PC-3 (cell line): ENCODE measurements at regions not wholly inside any gene's neighbourhood (a gene's known extent, or its start where the extent isn't known, plus 50 kb on each side); places are given as distances from the start of the nearest gene placed in this dataset.

ENCODE experiments used
- ATAC-seq: fragments of 200-7000 bp; cut with Tn5 transposase; 2 replicates; pipeline ENCODE4 v1.9.1; 2020; ENCODE audit warnings: mild to moderate bottlenecking, moderate library complexity
- BruUV-seq: library from RNA; stranded (reverse); fragments of 400-500 nt; replicated peaks from 2 replicates; lab custom pipeline; 2021; lab: Mats Ljungman, UMichigan
- CTCF ChIA-PET: fragments of 300-600 bp; sonication (Branson Sonifier 250); formaldehyde crosslinking; loops from one replicate; lab custom pipeline; 2022; ENCODE audit warnings: antibody characterized with exemption; lab: Charles Lee
- POLR2A ChIA-PET: fragments of 300-600 bp; sonication (Branson Sonifier 250); formaldehyde crosslinking; loops from one replicate; lab custom pipeline; 2022; ENCODE audit warnings: antibody characterized with exemption; ENCODE audit not compliant: unreplicated experiment; lab: Charles Lee
- DNase-seq: peaks from one replicate; pipeline ENCODE4 v3.0.0-alpha.2; 2015
- H2AFZ ChIP-seq: fragments of 300-600 bp; sonication (generic); 2 replicates; pipeline ENCODE4 v1.6.0; 2016; ENCODE audit warnings: antibody characterized with exemption, low read length
- H3F3A ChIP-seq: fragments of 300-600 bp; sonication (generic); one replicate; pipeline ENCODE4 v1.6.0; 2017; ENCODE audit warnings: antibody characterized with exemption, low read length, control low read depth, mild to moderate bottlenecking; ENCODE audit not compliant: unreplicated experiment
- H3K27ac ChIP-seq: fragments of 300-600 bp; sonication (generic); 2 replicates; pipeline ENCODE4 v1.5.1; 2016; ENCODE audit warnings: mild to moderate bottlenecking, low read length
- H3K27me3 ChIP-seq: fragments of 300-600 bp; sonication (generic); 2 replicates; pipeline ENCODE4 v1.6.1; 2016; ENCODE audit warnings: low read length, mixed read lengths
- H3K36me3 ChIP-seq: fragments of 300-600 bp; sonication (generic); 2 replicates; pipeline ENCODE4 v1.6.1; 2016; ENCODE audit warnings: low read depth, mixed run types, low read length, mixed read lengths
- H3K4me1 ChIP-seq: fragments of 300-600 bp; sonication (generic); 2 replicates; pipeline ENCODE4 v1.5.1; 2016; ENCODE audit warnings: low read length; ENCODE audit not compliant: insufficient read depth
- H3K4me2 ChIP-seq: fragments of 300-600 bp; sonication (generic); 2 replicates; pipeline ENCODE4 v1.6.0; 2016; ENCODE audit warnings: low read length
- H3K4me3 ChIP-seq: fragments of 300-600 bp; sonication (generic); 2 replicates; pipeline ENCODE4 v1.5.1; 2016; ENCODE audit warnings: mild to moderate bottlenecking, low read length, mixed read lengths
- H3K79me2 ChIP-seq: fragments of 300-600 bp; sonication (generic); 2 replicates; pipeline ENCODE4 v1.6.1; 2017; ENCODE audit warnings: low read length, mixed read lengths
- H3K9ac ChIP-seq: fragments of 300-600 bp; sonication (generic); 2 replicates; pipeline ENCODE4 v1.6.0; 2016; ENCODE audit warnings: mild to moderate bottlenecking, low read length
- H3K9me2 ChIP-seq: fragments of 300-600 bp; sonication (generic); replicated peaks from 2 replicates; pipeline ENCODE4 v1.6.1; 2016; ENCODE audit warnings: mixed run types, low read length, mixed read lengths
- H3K9me3 ChIP-seq: fragments of 300-600 bp; sonication (generic); 2 replicates; pipeline ENCODE4 v1.6.1; 2016; ENCODE audit warnings: low read length, mixed read lengths
- H4K20me1 ChIP-seq: fragments of 300-600 bp; sonication (generic); 2 replicates; pipeline ENCODE4 v1.6.1; 2016; ENCODE audit warnings: low read length, mixed read lengths
- CTCF ChIP-seq: fragments of 300-600 bp; sonication (generic); conservative IDR thresholded peaks from 2 replicates; pipeline ENCODE4 v1.5.1; 2017; ENCODE audit warnings: antibody characterized with exemption, low read depth, mild to moderate bottlenecking, low read length
- EZH2 ChIP-seq: fragments of 300-600 bp; sonication (generic); IDR thresholded peaks from one replicate; pipeline ENCODE4 v1.6.1; 2017; ENCODE audit warnings: antibody characterized with exemption, mild to moderate bottlenecking, low read length; ENCODE audit not compliant: unreplicated experiment
- EZH2phosphoT487 ChIP-seq: fragments of 300-600 bp; sonication (generic); IDR thresholded peaks from 2 replicates; pipeline ENCODE4 v1.6.1; 2018; ENCODE audit warnings: mild to moderate bottlenecking, antibody characterized with exemption, low read length, borderline replicate concordance
- intact Hi-C: fragments of 100-400 bp; cut with micrococcal nuclease; formaldehyde crosslinking; loops from 2 replicates; pipeline ENCODE4 v1.9.0; 2023

GRCh38 chr2:43103093-43103404 is 123.4 kb downstream of the ZFP36L2 start:
- Histone ChIP-seq H2AFZ (no peak overlapping the region), H3K9me3 (no peaks in the 10 kb centered on the region), H3K4me2 (no peak overlapping the region), H3K4me1 (peaks cover 26% of the 10 kb centered on the region), H4K20me1 (no peaks in the 10 kb centered on the region), H3K4me3 (no peak overlapping the region), H3F3A (no peaks in the 10 kb centered on the region), H3K9me2 (peaks cover 5% of the 10 kb centered on the region; the same call in 1 of the 2 replicates), H3K27me3 (no peaks in the 10 kb centered on the region), H3K36me3 (no peaks in the 10 kb centered on the region), H3K27ac (no peak overlapping the region), H3K9ac (no peak overlapping the region), H3K79me2 (no peaks in the 10 kb centered on the region)
- intact Hi-C loops: no loop called here
- no TSS peak for BruUV-seq
- ChIA-PET CTCF (no interaction called here), POLR2A (no interaction called here)
- TF ChIP-seq CTCF (no peak), EZH2phosphoT487 (no peak), EZH2 (no peak)
- DNase-seq (no peak), ATAC-seq (no peak)

GRCh38 chr2:43102366-43103092 is 123.9 kb downstream of the ZFP36L2 start:
- BruUV-seq: no TSS peak
- no peaks in the 10 kb centered on the region for H3K36me3 ChIP-seq
- H3K27ac ChIP-seq: no peak overlapping the region
- TF ChIP-seq CTCF (no peak), EZH2phosphoT487 (no peak), EZH2 (no peak)
- no peaks in the 10 kb centered on the region for H3F3A ChIP-seq
- CTCF ChIA-PET: no interaction called here
- H4K20me1 ChIP-seq: no peaks in the 10 kb centered on the region
- H3K4me3 ChIP-seq: no peak overlapping the region
- ATAC-seq (no peak), DNase-seq (no peak)
- no peak overlapping the region for H3K4me2 ChIP-seq
- no peak overlapping the region for H2AFZ ChIP-seq
- intact Hi-C loops: no loop called here
- H3K27me3 ChIP-seq: no peaks in the 10 kb centered on the region
- peaks cover 5% of the 10 kb centered on the region; the same call in 1 of the 2 replicates for H3K9me2 ChIP-seq
- POLR2A ChIA-PET: no interaction called here
- peaks cover 26% of the 10 kb centered on the region for H3K4me1 ChIP-seq
- no peak overlapping the region for H3K9ac ChIP-seq
- no peaks in the 10 kb centered on the region for H3K9me3 ChIP-seq
- no peaks in the 10 kb centered on the region for H3K79me2 ChIP-seq

- no TSS peak for BruUV-seq
- H3K4me1 ChIP-seq: peaks cover 22% of the 10 kb centered on the region
- H2AFZ ChIP-seq: peak overlapping the region; percentile 96; the same call in 1 of the 2 replicates
- peaks cover 5% of the 10 kb centered on the region; the same call in 1 of the 2 replicates for H3K9me2 ChIP-seq
- CTCF ChIA-PET: no interaction called here
- POLR2A ChIA-PET: no interaction called here
- 0 out of 2 replicates have a peak overlapping the region, but pooled peaks have one; percentile 97 for H3K4me2 ChIP-seq
- no peaks in the 10 kb centered on the region for H3F3A ChIP-seq
- H3K79me2 ChIP-seq: no peaks in the 10 kb centered on the region
- H3K9ac ChIP-seq: no peak overlapping the region
- ATAC-seq: no peak
- intact Hi-C loops: no loop called here
- H3K4me3 ChIP-seq: no peak overlapping the region
- H3K36me3 ChIP-seq: no peaks in the 10 kb centered on the region
- H3K27me3 ChIP-seq: no peaks in the 10 kb centered on the region
- no peaks in the 10 kb centered on the region for H4K20me1 ChIP-seq
- no peaks in the 10 kb centered on the region for H3K9me3 ChIP-seq
- no peak for DNase-seq
- no peak overlapping the region for H3K27ac ChIP-seq
- TF ChIP-seq CTCF: no peak
- TF ChIP-seq EZH2: no peak
- no peak for TF ChIP-seq EZH2phosphoT487
Observed at GRCh38 chr2:43101751-43102150, 124.7 kb downstream of the ZFP36L2 start.
